Mammary epithelial cell (primary cell): ENCODE measurements at regions not wholly inside any gene's neighbourhood (a gene's known extent, or its start where the extent isn't known, plus 50 kb on each side); places are given as distances from the start of the nearest gene placed in this dataset.

Source experiments
- CTCF ChIP-seq, 2 donors: IDR thresholded peaks in 1 of 2; conservative IDR thresholded peaks in 1 of 2; 2 replicates each; pipeline ENCODE4 v1.5.1; 2011 to 2012; ENCODE audit warnings: inconsistent platforms in 2 of 2, low read length in 2 of 2, mild to moderate bottlenecking in 2 of 2, control low read depth in 1 of 2, low read depth in 1 of 2; ENCODE audit not compliant: insufficient read depth in 1 of 2; ENCODE audit errors: extremely low read depth in 1 of 2
- EZH2 ChIP-seq: IDR thresholded peaks from 2 replicates; pipeline ENCODE4 v1.6.1; 2012; ENCODE audit warnings: low read length, inconsistent platforms, borderline replicate concordance

DNA sequence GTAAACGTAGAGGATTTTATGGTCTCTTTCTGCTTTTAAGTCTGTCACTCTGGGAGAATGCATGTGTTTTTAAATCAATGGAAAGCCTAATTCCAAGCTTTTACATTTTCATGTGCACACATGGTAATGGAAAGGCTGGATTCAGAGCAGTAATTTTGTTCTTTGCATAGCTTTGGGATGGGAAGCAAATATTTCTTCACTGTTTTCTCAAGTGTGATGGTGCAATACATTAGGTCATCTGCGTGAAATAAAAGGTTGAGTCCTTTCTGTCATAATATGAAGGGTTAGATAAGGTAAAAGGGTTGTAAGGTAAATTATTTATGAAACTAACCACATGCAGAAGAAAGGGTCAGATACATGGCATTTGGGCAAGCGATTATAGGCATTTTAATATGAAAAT, 88.2 kb upstream of the NR3C1 start:
- no peak for TF ChIP-seq CTCF (conservative IDR thresholded peaks at IDR 0.05 in 1 of 2, IDR thresholded peaks at IDR 0.05 in 1 of 2; ENCODE audit: extremely low read depth in 1 of 2, insufficient read depth in 1 of 2, low read depth in 1 of 2, low read length in 2 of 2)
- no peak for TF ChIP-seq EZH2
